Endothelial cell (in vitro differentiated cells): ENCODE measurements at regions not wholly inside any gene's neighbourhood (a gene's known extent, or its start where the extent isn't known, plus 50 kb on each side); places are given as distances from the start of the nearest gene placed in this dataset.
"Not testable (repeated sequence)": the region's sequence is repeated elsewhere in the genome, so short reads cannot be mapped to it uniquely, and the experiment has no call there.

Source experiments
- DNase-seq: peaks from one replicate; pipeline ENCODE4 v3.0.0; 2021; ENCODE audit warnings: low spot score
- H3K27ac Mint-ChIP-seq: one replicate; pipeline ENCODE4 v1.8.0; 2021; ENCODE audit warnings: mixed read lengths, inconsistent platforms; ENCODE audit not compliant: unreplicated experiment
- H3K27me3 Mint-ChIP-seq: one replicate; pipeline ENCODE4 v1.8.0; 2021; ENCODE audit warnings: mild to moderate bottlenecking, moderate library complexity, mixed read lengths, inconsistent platforms; ENCODE audit not compliant: unreplicated experiment
- H3K36me3 Mint-ChIP-seq: one replicate; pipeline ENCODE4 v1.8.0; 2021; ENCODE audit warnings: mild to moderate bottlenecking, low read depth, mixed read lengths, inconsistent platforms; ENCODE audit not compliant: unreplicated experiment
- H3K4me1 Mint-ChIP-seq: one replicate; pipeline ENCODE4 v1.8.0; 2021; ENCODE audit warnings: mild to moderate bottlenecking, mixed read lengths, inconsistent platforms; ENCODE audit not compliant: unreplicated experiment
- H3K4me3 Mint-ChIP-seq: one replicate; pipeline ENCODE4 v1.8.0; 2021; ENCODE audit warnings: mild to moderate bottlenecking, mixed read lengths, inconsistent platforms; ENCODE audit not compliant: unreplicated experiment
- H3K9me3 Mint-ChIP-seq: one replicate; pipeline ENCODE4 v1.8.0; 2021; ENCODE audit warnings: mixed read lengths, inconsistent platforms; ENCODE audit not compliant: unreplicated experiment
- TF ChIP-seq, protein P1 (sequence below): fragments of 200-600 bp; sonication (generic); IDR thresholded peaks from one replicate; pipeline ENCODE4 v1.5.0; 2021; ENCODE audit warnings: antibody characterized with exemption; ENCODE audit not compliant: unreplicated experiment

DNA sequence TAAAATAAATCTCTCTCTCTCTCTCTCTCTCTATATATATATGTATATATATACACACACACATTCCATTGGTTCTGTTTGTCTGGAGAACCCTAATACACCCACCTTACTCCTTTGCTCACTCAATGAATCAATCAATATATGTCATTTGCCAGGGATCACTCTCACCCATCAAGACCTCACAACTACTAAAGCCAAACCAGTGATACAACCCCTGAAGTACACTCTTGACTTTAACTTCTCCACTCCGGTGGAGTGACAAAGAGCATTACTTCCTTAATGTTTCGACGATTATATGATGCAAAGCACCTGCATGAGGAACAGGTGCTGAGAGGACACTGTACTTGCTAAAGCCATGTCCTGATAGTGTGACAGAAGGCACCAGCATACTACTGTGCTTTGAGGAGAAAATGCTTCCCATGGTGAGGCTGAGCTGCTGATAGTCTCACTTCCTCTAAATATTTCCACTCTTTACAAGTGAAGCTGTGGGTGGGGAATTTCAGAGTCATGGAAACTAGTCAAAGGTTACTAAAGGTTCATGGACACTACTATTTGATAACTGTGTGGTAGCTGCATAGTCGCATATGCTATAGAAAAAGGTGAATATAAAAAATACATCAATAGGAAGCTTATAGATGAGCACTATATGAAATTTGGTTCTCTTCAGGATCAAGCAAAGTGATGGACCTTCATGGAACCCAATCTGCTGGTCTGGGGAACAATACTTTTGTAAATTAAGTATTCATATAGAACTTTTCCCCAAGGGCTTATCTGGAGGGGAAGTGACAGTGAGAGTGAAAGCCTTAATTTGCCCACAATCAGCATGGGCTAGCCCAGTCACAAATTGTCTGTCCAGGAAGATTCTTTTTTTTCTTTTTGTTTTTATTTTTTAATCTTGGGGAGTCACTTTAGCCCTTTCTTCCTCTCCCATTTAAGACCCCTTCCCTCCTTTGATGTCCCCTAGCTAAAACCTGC is 141.9 kb upstream of the NEDD9 start:
- Mint-ChIP-seq H3K9me3 (no peaks in the 10 kb centered on the region), H3K4me1 (no peaks in the 10 kb centered on the region), H3K27me3 (peaks cover 2% of the 10 kb centered on the region), H3K36me3 (no peaks in the 10 kb centered on the region), H3K4me3 (no peak overlapping the region), H3K27ac (no peak overlapping the region)
- DNase-seq = no peak
- TF ChIP-seq, protein P1, sequence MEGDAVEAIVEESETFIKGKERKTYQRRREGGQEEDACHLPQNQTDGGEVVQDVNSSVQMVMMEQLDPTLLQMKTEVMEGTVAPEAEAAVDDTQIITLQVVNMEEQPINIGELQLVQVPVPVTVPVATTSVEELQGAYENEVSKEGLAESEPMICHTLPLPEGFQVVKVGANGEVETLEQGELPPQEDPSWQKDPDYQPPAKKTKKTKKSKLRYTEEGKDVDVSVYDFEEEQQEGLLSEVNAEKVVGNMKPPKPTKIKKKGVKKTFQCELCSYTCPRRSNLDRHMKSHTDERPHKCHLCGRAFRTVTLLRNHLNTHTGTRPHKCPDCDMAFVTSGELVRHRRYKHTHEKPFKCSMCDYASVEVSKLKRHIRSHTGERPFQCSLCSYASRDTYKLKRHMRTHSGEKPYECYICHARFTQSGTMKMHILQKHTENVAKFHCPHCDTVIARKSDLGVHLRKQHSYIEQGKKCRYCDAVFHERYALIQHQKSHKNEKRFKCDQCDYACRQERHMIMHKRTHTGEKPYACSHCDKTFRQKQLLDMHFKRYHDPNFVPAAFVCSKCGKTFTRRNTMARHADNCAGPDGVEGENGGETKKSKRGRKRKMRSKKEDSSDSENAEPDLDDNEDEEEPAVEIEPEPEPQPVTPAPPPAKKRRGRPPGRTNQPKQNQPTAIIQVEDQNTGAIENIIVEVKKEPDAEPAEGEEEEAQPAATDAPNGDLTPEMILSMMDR = no peak

DNA sequence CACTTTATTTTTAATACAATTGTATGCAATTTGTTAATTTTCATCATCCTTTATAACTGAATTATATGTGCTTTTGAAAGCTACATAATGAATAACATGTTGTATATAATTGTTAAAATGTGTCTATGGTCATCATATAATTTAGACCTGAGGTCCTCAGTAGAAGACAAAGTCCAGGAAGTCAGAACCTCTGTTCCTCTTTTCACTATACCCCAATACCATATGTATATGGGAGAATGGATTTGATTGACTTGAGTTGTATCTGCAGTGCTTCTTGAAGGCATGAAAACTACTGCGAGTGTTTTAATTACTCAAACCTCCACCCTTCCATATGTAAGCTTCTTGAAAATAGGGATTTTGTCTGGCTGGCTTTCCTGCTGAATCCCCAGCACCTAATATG is 140.7 kb upstream of the NEDD9 start:
- DNase-seq = no peak
- H3K27me3 Mint-ChIP-seq = peaks cover 2% of the 10 kb centered on the region

DNA sequence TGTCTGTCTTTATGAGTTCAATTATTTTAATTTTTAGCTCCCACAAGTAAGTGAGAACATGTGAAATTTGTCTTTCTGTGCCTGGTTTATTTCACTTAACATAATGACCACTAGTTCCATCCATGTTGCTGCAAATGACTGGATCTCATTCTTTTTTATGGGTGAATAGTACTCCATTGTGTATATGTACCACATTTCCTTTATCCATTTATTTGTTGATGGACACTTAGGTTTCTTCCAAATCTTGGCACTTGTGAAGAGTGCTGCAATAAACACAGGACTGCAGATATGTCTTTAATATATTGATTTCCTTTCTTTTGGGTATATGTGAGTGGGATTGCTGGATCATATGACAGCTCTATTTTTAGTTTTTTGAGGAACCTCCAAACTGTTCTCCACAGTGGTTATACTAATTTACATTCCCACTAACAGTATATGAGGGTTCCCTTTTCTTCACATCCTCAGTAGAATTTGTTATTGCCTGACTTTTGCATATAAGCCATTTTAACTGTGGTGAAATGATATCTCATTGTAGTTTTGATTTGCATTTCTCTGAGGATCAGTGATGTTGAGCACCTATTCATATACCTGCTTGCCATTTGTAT is 139.8 kb upstream of the NEDD9 start:
- not testable (repeated sequence) for H3K36me3 Mint-ChIP-seq, H3K4me1 Mint-ChIP-seq, H3K27ac Mint-ChIP-seq, DNase-seq, H3K9me3 Mint-ChIP-seq, H3K4me3 Mint-ChIP-seq, H3K27me3 Mint-ChIP-seq

More for the DNA sequence above, 140.7 kb upstream of the NEDD9 start:
- Mint-ChIP-seq H3K4me1 (no peaks in the 10 kb centered on the region), H3K27ac (no peak overlapping the region), H3K4me3 (no peak overlapping the region), H3K9me3 (no peaks in the 10 kb centered on the region), H3K36me3 (no peaks in the 10 kb centered on the region)
- TF ChIP-seq, protein P1 = no peak

DNA sequence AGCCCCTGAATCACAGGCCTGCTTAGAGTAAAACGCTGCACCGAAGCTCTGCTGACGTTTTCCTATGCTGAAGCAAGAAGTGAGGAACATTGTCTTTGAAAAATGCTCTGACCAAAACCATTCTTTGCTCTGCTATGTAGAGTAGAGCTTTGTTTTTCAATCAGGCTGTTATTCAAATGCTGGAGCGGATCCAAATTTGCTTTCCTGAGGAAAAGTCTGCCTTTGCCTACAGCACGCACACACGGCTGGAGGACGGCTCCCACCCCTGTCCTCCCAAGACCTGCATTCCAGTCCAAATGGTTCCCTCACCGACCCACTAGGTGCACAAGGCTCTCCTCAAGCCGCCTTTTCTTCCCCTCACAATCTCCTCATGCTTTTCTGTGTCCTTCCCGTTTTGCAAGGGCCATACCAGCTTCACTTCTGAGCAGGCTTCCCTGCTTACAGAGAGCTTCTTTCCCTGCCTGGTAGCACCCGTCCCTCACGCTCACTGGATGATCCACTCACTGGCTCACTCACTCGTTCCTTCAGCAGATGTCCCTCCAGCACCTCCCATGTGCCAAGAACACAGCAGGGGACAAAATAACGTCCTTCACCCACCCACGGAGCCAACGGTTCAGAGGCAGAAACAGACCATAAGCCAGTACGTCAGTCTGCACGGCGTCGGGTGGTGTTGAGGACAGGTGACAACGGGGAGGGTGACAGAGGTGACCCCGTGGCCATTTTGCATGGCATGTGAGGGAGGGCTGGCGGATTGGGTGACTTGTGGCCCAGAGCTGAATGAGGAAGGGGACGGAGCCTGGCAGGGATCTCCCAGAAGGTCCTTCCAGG is 137.9 kb upstream of the NEDD9 start:
- H3K4me1 Mint-ChIP-seq = no peaks in the 10 kb centered on the region
- H3K36me3 Mint-ChIP-seq = no peaks in the 10 kb centered on the region
- H3K27me3 Mint-ChIP-seq = peaks cover 2% of the 10 kb centered on the region
- TF ChIP-seq, protein P1 = no peak
- H3K4me3 Mint-ChIP-seq = no peak overlapping the region
- H3K9me3 Mint-ChIP-seq = no peaks in the 10 kb centered on the region
- DNase-seq = no peak
- no peak overlapping the region for H3K27ac Mint-ChIP-seq

- H3K4me1 Mint-ChIP-seq = peaks cover 6% of the 10 kb centered on the region
- no peak for DNase-seq
- H3K27ac Mint-ChIP-seq = no peak overlapping the region
- H3K27me3 Mint-ChIP-seq = peaks cover 2% of the 10 kb centered on the region
- TF ChIP-seq, protein P1 = no peak
- no peaks in the 10 kb centered on the region for H3K9me3 Mint-ChIP-seq
- no peak overlapping the region for H3K4me3 Mint-ChIP-seq
- no peaks in the 10 kb centered on the region for H3K36me3 Mint-ChIP-seq
Measured at GRCh38 chr6:11368760-11369159, 136.3 kb upstream of the NEDD9 start.
